AG09309 (cell line): ENCODE measurements at regions not wholly inside any gene's neighbourhood (a gene's known extent, or its start where the extent isn't known, plus 50 kb on each side); places are given as distances from the start of the nearest gene placed in this dataset.
"Not testable (repeated sequence)": the region's sequence is repeated elsewhere in the genome, so short reads cannot be mapped to it uniquely, and the experiment has no call there.

ENCODE experiments used
- DNase-seq: peaks from one replicate; pipeline ENCODE4 v3.0.0-alpha.2; 2010; ENCODE audit warnings: low read depth
- H3K4me3 ChIP-seq: 2 replicates; pipeline ENCODE4 v1.5.1; 2011; ENCODE audit warnings: mild to moderate bottlenecking, low read depth, low read length, moderate library complexity; ENCODE audit not compliant: control insufficient read depth
- TF ChIP-seq, protein P1 (sequence below): IDR thresholded peaks from 2 replicates; pipeline ENCODE4 v1.5.1; 2011; ENCODE audit warnings: mild to moderate bottlenecking, low read depth, low read length, inconsistent platforms; ENCODE audit not compliant: insufficient read depth, control insufficient read depth; ENCODE audit errors: missing control alignments

DNA sequence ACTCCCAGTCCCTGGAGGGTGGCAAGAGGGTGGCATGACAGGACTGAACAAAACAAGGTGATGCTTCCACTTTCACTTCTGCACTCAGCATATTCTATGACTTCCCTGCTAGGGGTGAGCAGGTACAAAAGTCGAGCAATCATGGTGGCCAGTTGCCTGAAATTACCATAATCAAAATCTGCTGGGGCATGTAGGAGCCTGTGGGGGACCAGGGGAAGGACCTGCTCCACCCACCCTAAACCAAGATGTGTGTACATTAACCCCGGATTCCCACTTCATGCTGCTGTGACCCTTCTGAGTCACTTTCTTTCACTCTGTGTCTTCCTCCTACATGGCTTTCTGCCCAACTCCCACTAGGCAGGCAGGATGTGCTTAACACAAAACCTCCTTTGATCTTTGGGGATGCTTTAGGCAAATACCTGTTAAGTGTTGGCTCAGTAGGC, 73.3 kb upstream of the PHF24 start:
- H3K4me3 ChIP-seq = no peak overlapping the region
- TF ChIP-seq, protein P1, sequence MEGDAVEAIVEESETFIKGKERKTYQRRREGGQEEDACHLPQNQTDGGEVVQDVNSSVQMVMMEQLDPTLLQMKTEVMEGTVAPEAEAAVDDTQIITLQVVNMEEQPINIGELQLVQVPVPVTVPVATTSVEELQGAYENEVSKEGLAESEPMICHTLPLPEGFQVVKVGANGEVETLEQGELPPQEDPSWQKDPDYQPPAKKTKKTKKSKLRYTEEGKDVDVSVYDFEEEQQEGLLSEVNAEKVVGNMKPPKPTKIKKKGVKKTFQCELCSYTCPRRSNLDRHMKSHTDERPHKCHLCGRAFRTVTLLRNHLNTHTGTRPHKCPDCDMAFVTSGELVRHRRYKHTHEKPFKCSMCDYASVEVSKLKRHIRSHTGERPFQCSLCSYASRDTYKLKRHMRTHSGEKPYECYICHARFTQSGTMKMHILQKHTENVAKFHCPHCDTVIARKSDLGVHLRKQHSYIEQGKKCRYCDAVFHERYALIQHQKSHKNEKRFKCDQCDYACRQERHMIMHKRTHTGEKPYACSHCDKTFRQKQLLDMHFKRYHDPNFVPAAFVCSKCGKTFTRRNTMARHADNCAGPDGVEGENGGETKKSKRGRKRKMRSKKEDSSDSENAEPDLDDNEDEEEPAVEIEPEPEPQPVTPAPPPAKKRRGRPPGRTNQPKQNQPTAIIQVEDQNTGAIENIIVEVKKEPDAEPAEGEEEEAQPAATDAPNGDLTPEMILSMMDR = no peak
- no peak for DNase-seq

DNA sequence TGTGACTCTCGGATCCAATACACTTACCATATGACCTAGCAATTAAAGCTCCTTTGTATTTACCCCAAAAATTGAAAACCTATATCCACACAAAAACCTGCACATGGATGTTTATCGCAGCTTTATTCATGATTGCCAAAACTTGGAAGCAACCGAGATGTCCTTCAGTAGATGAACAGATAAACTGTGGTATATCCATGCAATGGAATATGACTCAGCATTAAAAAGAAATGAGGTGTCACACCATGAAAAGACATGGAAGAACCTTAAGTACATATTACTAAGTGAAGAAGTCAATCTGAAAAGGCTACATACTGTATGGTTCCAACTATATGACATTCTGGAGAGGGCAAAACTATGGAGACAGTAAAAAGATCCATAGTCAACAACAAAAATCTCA, 82.0 kb upstream of the PHF24 start:
- H3K4me3 ChIP-seq = no peak overlapping the region
- no peak for DNase-seq
- TF ChIP-seq, protein P1 = no peak

DNA sequence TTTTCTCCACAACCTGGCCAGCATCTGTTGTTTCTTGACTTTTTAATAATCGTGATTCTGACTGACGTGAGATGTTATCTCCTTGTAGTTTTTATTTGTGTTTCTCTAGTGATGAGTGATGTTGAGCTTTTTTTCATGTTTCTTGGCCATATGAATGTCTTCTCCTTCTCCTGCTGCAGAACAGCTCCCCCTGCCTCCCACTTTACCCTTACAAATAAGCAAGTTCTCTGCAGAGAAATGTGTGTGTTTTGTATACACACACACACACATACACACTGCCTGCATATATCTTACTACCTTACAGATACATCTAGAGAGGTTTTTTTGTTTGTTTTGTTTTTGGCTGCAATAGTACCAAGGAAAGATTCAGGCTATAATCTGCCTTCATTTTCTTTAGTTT, 88.7 kb upstream of the PHF24 start:
- DNase-seq = no peak
- TF ChIP-seq, protein P1 = peak; percentile 36
- no peak overlapping the region for H3K4me3 ChIP-seq

DNA sequence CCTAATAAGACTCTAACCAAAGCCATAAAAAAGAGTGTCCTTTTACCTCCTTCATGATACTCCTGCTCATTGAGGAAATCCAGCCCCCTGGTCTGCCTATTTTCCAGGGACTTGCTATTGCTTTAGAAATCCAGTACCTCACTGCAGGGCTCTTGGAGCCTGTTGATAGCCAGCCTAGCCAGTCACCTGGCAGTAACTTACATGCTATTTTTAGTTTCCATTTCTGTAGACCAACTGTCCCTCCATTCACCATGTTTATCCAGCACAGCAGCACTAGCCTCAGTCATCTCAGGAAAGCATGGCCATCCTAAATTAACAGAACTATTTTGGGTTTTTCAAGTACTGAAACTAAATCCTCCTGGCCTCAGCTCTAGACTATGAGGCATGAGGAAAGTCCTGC, 91.5 kb upstream of the PHF24 start:
- DNase-seq = no peak
- TF ChIP-seq, protein P1 = no peak
- H3K4me3 ChIP-seq = no peak overlapping the region

DNA sequence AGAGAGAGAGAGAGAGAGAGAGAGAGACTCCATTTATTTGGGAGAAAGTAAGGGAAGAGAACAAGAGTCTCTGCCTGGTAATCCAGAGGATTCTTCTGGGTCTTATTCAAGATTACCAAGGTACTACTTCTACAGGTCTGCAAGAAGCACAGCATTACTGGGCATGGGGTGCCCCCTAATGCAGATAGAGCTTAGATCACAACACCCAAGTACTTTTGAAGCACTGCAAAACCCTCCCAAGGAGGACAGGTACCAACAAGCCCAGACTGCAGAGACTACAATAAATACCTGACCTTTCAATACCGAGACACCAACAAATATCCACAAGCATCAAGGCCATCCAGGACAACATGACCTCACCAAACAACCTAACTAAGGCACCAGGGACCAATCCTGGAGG, 94.7 kb upstream of the PHF24 start:
- DNase-seq = no peak
- no peak overlapping the region for H3K4me3 ChIP-seq
- TF ChIP-seq, protein P1 = no peak

DNA sequence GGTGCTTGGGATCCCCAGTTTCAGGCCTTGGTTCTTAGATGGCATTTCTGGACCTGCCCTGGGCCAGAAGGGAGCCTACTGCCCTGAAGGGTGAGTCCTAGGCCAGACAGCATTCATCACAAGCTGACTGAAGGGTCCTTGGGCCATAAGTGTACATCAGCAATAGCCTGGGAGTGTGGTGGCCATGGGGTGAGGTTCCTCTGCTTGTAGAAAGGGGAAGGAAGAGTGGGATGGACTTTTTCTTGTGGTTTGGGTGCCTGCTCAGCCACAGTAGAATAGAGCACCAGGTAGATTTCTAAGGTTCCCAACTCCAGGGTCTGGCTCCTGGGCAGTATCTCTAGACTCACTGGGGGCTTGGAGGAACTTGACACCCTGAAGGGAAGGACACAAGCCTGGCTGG, 95.2 kb upstream of the PHF24 start:
- no peak for DNase-seq
- H3K4me3 ChIP-seq = no peak overlapping the region
- TF ChIP-seq, protein P1 = no peak

DNA sequence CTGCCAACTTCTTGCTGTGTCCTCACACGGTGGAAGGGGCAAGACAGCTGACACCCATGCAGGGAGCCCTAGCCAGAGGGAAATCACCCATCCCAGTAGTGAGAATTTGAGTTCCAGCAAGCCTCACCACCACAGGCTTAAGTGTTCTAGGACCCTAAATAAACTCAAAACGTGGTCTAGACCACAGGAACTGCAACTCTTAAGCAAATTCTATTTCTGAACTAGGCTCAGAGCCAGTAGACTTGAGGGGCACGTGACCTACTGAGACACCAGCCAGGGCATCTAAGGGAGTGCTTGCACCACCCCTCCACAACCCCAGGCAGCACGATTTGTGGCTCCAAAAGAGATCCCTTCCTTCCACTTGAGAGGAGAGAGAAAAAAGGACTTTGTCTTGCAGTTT, 96.0 kb upstream of the PHF24 start:
- no peak for DNase-seq
- no peak overlapping the region for H3K4me3 ChIP-seq
- TF ChIP-seq, protein P1 = no peak

DNA sequence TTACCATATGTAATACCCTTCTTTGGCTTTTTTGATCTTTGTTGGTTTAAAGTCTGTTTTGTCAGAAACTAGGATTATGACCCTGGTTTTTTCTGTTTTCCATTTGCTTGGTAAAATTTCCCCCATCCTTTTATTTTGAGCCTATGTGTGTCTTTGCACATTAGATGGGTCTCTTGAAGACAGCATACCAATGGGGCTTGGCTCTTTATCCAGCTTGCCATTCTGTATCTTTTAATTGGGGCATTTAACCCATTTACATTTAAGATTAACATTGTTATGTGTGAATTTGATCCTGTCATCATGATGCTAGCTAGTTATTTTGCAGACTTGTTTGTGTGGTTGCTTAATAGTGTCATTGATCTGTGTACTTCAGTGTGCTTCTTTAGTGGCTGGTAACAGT, 103.1 kb upstream of the PHF24 start:
- DNase-seq, H3K4me3 ChIP-seq: not testable (repeated sequence)
